ENCODE measurements at regions not wholly inside any gene's neighbourhood (a gene's known extent, or its start where the extent isn't known, plus 50 kb on each side); places are given as distances from the start of the nearest gene placed in this dataset.
"Not testable (repeated sequence)": the region's sequence is repeated elsewhere in the genome, so short reads cannot be mapped to it uniquely, and the experiment has no call there.

DNA sequence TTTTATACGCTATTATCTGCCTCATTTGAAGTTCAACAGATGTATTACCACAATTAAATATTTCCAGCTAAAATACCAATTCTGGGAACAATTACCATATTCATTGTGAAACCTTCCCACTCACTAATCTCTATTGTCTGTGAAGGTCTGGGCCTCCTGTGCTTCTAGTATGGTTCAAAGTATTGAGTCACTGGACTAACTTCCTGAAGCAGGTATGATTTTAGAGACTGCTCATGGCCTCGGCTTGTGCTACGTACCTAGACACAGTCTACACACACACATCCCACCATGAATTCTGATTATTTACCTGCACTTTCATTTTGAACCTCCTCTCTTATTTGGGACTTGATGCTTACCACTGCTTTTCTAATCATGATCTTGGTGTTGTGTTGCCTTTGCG lies 180.7 kb upstream of the EPHA4 start:
- no peak for DNase-seq

DNA sequence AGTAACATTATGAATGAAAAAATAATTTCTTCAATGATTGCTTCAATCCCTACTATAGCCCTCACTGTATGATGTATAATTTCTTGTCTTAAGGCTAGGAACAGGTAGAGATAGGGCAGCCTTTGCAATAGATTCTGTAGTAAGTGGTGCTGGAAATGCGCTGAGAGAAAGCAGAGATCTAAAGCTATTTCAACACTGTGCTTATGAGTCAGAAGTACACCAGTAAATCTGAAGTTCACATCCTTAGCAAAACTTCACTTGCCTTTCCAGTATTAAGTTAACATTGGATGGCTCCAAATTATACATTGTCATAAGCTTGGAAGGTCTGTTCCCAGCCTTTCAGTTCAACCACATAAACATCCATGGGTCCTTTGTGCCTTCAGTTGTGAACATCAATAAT lies 178.2 kb upstream of the EPHA4 start:
- DNase-seq = no peak

DNA sequence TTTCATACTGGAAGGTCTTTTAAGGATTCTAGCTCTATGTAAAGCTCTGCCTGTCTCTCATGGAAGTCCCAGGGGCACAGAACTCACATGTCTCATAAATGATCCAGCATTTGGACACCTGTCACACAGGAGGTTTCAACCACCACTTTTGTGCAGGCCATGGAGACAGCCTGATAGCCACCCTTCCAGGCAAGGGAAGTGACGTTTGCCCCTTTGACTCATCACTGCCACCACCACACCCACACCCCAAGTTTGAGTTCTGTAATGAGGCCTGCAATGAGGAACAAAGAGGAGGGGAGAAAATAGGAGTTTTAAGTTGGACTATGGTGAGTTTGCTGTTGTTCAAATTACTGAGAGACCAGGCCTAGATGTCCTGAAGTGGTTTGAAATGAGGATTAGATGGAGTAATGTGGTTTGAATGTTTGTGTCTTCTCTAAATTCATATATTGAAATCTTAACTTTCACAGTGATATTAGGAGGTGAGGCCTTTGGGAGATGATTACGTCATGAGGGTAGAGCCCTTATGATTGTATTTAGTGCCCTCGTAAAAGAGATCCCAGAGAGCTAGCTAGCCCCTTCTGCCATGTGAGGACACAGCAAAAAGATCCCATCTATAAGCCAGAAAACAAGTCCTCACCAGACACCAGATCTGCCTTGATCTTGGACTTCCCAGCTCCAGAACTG lies 175.3 kb upstream of the EPHA4 start:
- DNase-seq = no peak

DNA sequence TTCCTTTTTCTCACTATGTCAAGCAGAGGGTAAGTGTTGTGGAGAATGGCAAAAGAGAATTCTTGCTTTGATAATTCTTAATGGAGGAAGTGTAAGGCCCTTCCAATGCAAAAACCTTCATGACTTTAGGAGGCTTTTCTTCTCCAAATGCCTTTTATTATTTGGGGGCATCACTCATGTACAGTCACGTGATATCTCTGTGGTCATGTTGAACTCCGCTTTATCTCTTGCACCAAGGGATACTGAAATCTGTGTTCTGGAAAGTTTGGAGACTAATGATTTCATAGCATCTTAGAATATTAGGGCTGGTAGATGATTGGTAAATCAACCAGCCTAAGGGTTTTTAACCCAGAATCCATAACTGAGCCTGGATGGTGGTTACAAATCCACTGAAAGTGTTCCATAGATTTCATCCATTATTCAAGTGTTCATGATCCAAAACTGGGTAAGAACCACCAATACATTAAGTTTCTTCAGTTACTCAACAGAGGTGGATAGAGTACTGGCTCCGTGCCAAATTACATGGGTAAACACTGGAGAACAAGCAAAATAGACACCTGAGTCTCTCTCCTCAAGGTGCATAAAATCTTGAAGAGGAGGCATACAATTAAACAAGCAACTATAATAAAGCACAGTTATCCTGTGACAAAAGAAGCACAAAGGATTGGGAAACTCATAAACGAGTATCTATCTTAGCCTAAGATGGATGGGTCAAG lies 169.6 kb upstream of the EPHA4 start:
- DNase-seq = no peak

DNA sequence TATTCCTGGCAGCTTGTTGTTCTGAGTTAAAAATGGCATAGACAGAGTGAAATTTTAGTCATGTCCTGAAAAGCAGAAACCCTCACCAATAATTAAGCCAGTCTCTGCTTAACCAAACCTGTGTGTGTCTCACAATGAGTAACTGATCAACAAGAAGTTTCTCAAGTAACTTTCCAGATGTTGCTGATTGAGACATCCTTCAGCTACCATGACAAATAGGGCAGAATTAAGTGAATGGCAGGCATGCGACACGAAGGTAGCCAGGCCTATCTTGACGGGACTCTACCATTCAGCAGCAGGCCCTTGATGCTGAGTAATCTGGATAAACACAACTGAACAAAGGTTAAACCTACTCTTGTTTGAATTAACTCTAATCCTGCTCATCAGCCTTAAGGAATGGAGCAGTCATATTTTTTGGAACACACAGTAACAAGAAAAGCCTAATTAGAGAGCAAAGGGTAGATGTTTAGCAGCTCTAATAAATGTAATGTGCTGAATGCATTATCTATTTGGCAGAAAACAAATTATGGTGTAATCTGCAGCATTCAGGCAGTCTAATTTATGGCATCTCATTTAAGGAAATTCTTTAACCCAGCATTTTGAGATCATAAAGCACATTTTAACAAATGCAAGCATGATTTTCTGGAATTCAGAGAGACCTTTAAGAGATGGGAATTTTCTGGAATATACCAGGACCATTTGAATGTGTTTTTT lies 159.5 kb upstream of the EPHA4 start:
- no peak for DNase-seq

DNA sequence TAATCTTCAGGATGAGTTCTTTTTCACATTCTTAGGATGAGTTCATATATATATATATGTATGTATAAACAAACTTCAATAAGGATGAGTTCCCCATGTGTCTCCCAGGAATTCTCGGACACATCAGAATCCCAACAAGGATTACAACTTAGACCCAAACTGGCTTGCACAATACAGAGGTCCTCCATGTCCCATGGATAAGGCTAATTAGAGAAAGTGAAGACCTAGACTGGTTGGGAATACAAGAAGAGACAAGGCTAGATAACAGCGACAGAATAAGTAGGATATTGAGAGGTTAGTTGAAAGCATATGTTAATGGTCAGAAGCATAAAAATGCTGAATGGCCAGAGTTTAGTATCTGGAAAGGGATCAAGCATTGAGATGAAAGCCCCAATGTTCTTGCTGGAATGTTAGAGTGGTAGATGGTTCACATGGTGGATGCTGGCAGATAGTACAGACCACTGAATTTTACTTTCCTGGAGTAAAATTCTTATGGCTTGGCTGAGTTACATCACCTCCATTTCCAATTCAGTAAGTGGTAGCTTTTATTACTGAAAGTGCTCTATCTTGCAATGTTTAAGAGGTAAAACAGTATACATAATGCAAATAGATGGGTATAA lies 154.9 kb upstream of the EPHA4 start:
- no peak for DNase-seq

DNA sequence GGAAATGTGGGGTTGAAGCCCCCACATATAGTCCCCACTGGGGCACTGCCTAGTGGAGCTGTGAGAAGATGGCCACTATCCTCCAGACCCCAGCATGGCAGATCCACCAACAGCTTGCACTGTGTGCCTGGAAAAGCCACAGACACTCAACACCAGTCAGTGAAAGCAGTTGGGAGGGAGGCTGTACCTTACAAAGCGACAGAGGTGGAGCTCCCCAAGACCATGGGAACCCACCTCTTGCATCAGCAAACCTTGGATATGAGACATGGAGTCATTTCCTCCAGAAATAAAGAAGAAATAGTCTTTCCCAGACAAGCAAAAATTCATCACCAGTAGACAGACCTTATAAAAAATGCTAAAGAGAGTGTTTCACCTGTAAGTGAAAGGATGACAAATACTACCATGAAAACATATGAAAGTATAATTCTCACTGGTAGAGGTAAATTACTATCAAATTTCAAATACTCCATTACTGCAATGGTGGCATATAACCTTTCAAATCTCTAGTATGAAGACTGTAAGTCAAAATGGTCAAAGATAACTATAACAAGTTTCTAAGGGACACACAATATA lies 152.6 kb upstream of the EPHA4 start:
- no peak for DNase-seq

DNA sequence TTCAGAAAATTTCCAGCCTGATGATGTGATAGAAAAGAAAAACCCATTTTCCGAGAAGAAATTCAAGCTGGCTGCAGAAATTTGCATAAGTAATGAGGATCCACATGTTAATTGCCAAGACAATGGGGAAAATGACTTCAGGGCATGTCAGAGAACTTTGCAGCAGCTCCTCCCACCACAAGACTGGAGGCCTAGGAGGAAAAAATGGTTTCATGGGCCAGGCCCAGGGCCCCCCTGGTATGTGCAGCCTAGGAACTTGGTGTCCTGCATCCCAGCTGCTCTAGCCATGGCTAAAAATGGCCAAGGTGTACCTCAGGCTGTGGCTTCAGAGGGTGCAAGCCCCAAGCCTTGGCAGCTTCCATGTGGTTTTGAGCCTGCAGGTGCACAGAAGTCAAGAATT lies 152.0 kb upstream of the EPHA4 start:
- not testable (repeated sequence) for DNase-seq

DNA sequence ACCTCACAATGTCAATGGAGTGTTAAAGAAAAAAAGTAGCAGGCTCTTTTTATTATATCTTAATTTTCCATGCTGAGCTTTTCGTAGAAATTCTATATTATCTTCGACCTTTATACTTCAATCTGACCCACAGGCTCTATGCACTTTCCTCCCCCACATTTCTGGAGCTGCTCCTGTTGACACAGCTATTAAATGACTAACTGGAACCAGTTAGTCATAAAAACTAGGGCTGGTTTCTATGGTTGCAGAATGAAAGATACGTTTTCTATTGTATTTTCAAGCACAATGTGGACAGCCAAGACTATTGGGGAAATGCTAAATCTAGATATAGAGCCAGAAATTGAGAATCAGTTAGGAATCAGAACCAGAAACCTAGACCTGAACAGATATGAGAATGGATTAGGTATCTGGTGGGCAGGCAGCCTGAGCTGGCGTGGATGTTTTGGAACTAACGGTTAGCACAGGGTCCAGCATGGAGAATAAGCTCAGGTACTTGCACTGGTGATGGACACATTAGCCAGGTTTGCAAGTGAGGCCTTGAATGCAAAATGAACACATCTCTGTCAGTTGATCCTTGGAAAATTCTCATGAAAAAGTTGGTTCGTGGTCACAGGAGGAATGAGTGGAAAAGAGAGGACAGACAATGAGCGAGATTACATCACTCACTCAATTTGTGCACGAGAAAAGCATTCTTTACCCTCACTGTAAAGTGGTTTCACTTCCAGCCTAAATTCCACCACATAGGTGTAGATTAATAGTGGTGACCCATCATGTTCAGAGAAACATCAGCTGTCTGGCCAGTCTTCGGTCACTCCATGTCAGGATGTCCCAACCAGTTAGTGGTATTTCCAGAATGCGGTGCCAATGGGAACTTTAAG lies 144.6 kb upstream of the EPHA4 start:
- no peak for DNase-seq

DNA sequence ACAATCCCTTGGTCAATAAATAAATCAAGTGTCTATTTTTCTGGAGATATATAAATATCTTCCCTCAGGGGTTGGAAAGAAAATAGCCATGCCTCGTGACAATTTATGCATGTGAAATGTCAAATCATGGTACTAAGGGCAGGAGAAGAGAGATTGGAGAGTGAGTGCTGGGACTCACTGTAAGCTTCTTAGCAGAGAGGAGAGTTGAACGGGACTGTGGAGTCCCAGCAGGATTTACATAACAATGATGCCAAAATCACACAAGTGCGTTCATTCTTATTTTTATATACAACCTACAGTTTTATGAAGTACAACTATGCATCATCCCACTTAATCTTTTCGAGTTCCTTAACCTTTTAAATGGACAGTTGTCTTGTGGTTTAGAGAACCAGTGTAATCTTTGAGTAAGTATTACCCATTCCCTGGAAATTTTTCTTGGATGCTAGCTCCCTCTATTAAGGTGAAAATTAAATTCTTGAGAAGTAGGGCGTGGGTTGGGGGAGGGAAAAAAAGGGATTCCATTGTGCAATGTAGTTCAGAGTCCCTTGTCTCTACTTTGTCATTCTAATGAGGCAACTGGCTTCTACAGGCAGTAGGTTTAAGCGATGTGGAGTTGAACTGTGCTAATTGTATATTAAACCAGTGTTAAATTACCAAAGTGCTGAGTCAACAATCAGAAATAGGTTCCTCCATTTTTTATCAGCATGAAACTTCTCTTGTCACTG lies 143.6 kb upstream of the EPHA4 start:
- no peak for DNase-seq

DNA sequence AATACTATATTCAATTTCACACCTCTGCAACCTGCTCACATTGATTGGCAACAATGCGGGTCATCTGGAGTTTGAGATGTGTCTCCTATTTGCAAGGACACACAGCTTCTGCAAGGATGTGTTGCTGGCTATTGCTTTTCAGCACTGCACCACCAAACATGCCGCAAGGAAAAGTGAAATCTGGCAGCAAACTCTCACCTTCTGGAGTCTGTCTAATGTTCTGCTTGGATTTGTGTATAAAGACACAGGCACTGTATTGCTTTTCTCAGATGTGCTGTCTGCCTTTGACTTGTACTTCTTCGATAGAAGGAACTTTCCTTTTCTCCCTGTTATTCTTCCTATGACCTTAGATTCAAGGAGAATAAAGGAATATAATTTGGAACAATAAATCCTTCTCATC lies 138.6 kb upstream of the EPHA4 start:
- no peak for DNase-seq

DNA sequence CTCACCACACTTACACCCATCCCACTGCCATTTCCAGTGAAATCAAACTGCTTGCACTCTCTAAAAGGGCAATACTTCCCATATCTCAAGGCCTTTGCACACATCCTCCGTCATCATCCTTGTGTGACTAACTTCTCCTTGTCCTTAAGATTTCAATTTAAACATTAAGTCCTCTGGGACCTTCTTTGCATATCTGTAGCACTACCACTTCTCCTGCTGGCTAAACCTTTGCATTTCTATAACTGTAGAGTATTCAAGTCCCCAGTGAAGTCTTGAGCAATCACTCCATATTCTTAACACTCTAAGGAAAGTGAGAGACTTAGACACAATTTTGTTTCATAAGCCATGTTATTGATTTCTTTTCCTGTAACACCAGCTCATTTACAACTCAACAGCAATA lies 136.8 kb upstream of the EPHA4 start:
- DNase-seq = no peak

DNA sequence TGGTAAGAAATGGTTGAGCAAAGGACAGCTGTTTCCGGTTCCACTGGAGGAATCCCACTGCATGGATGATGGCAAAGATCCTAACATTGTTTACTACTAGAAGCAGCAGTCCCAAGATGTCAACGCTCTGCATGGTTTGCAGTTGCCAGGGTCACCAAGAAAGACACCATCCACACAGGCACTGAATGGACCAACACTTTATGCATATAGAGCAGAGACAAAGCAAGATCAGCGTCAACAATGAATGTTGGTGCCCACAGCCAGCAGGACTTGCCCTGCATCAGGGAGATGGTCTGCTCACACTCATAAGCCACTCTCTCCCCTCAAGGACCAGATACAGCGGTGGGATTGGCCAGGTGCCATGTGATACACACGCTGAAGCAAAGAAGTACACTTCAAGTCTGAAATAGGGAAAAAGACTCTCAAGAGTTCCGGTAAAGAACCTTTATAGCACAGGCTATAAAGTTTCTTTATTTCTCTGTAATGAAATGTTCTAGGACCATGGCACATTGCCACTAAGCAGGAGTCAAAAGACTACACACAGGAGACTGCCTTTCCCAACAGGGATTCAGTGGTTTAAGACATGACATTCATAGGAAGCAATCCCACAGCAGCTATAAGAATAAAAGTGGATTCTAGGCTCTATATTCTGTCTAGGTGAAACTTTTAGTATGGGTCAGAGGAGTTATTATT lies 133.2 kb upstream of the EPHA4 start:
- peak in 1 of 2 experiments; percentile 18 for DNase-seq

DNA sequence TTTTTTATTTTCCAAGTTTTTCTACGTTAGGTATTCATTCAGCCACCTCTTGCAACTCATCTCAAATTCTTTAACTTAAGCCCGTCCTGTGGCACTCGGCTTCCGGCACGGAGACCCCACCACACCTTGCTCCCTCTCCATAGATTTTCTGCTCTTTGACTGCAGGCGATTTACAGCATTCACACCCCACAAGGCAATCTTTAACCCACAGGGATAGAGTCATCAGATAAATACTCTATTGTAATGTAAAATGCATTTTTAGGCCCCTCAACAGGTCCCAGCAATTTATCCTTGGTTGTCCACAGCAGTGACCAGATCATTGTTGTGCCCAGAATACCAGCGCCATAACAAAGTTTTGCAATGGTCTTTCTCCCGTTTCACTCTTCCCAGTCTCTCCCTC lies 132.3 kb upstream of the EPHA4 start:
- DNase-seq = no peak

DNA sequence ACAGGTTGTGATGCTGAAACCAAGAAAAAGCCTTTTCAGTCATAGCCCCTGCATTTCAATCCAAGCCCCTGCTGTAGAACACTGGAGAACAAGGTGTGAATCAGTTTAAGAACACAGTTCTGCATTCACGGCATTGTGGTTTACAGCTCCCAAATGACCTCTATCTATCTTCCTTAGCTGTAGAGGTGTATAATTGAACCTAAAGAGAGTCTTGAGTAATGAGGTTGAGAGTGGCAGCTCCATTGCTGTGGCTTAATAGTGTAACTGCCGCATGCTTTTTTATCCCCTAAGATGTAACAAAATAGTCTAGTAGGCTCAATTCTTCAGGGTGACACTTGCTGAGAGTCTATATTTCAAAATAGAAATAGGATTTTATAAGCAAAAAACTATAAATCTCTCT lies 121.3 kb upstream of the EPHA4 start:
- no peak for DNase-seq

DNA sequence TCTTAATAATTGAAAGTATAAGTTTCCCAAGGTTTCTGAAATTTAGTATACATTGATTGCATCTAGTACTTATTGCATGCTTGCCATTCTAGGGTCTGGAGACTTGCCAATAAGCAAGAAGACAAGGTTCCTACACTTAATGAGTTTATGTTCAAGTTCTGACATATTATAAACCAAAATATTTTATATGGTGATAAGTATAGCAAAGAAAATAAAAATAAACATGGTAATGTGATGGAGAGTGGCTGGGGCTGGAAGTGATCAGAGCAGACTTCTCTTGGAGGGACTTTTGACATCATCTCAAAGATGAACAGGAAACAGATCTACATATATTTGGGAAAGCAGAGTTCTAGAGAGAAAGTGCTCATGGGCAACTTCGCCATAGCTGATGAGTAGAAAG lies 119.5 kb upstream of the EPHA4 start:
- DNase-seq = no peak

DNA sequence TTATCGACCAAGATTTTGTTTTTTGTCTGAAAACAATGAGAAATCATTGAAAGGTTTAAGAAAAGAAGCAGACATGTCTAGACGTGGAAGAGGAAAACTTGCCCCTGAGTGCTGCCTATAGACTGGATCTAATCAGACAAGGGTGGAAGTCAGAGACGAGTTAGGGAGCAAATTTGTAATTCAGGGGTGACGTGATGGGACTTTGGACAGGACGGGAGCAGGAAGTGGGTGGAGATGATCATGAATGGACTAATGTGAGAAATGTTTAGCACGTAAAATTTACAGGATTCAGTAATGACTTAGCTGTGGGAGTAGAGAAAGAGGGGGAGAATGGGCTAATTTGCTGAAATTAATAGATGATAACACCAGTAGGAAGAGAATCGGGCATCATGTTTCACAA lies 117.0 kb upstream of the EPHA4 start:
- no peak for DNase-seq

DNA sequence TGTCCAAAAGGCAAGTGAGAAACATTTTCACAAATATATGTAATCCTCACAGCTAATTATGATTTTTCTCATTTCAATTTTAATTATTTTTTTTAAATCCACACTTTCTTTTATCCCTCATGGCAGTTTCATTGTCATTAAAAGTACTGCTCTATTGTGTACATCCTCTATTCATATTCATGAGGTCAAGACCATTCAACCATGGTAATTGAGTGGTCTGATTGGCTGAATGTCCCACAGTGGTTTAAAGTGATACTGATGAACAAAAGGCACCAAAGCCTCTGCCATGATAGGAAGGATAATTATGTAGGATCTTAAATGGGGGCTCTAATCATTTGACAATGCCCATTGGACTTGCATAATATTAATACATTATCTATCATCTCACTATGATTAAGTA lies 108.4 kb upstream of the EPHA4 start:
- no peak for DNase-seq

DNA sequence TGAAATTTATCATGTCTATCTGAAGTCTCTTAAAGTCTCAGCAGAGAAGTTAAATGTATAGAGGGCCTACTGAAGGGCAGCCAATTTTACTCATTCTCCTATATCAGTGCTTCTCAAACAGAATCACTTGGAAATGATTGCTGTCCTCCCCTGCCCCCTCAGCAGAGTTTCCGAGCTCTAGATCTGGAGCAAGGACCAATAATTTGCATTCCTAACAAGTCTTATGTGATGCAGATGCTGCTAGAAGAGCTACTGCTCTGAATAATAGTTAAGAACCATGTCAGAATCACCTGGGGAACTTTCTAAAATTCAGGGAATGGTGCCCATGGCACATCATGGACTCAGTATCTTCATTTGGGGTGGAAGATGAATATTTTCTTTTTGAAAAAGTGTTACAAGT lies 105.6 kb upstream of the EPHA4 start:
- DNase-seq = no peak

DNA sequence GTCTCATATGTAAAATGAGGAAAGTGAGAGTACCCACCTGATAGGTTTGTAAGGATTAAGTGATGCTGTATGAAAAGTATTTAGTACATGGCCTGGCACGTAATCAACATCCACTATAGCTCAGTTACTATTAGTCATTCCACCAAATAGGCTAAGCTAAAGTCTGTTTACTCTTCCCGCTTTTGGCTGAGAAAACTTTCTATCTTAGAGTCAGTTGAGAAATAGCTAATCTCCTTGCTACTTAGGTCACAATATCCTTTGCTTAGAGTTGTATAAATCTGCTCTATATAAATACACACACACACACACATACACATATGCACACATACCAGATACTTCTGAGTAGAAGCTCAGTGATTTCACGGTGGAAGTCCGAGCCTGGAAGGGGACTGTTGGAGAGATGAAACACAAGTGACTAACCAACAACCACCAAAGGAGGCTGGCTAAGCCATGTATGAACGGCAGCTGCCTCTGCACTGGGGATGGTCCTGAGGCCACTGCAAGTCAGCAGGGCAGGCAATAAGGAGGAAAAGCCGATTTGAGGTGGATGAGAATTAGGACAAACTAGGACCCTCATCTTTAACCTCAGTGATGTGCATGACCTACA lies 104.6 kb upstream of the EPHA4 start:
- DNase-seq = no peak

All from NCI-H187 (cell line).